ENCODE measurements at regions not wholly inside any gene's neighbourhood (a gene's known extent, or its start where the extent isn't known, plus 50 kb on each side); places are given as distances from the start of the nearest gene placed in this dataset.

- CTCF ChIA-PET = no interaction called here
- TF ChIP-seq CTCF (IDR thresholded peaks at IDR 0.05; ENCODE audit: control extremely low read depth, extremely low read depth, low read depth, missing control alignments) = no peak
Measured at GRCh38 chr4:124032035-124032434, 635.4 kb downstream of the SPRY1 start.

DNA sequence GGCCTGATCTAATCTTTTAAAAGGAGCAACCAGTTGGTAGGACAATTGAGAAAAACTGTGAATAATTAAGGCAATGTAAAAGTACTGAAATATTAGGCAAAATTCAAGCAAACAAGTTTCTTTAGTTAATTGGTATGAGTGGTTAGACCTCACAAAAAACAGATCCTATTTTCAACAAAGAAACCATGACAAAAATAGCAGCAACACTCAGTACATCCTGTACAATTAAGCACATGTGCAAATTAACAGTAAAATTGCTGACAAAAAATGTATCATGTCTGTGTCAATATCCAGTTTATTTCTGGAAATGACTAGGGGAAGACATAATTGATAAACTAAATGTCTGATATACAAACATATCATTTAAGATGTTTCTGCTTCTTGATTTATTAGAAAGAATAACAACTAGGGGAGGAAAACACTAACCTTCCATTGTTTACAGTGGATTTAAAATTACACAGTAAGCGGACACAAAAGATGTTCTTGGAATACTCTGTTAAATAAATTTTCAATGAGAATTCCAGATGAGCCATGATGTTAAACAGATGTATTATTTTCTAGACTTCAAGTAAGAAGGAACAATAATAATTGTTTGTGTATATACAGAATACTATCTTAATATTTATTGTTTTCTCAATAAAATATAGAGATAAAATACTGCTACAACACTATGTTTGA, 638.9 kb downstream of the SPRY1 start:
- ChIA-PET CTCF (interaction anchor here (1.3 kb wide), 2 partner anchors 11 to 14 kb away, joined by 3 read pairs; no protein-coding TSS in a partner anchor), POLR2A (no interaction called here)
- TF ChIP-seq CTCF (IDR thresholded peaks at IDR 0.05; ENCODE audit: control extremely low read depth, extremely low read depth, low read depth, missing control alignments) = no peak
- DNase-seq (ENCODE audit: extremely low spot score) = no peak

More at GRCh38 chr4:124032035-124032434, 635.4 kb downstream of the SPRY1 start:
- POLR2A ChIA-PET = no interaction called here
- DNase-seq (ENCODE audit: extremely low spot score) = no peak

GRCh38 chr4:124037236-124037635, 640.6 kb downstream of the SPRY1 start:
- CTCF ChIA-PET = interaction anchor here (1.3 to 1.4 kb wide), 2 partner anchors 12 to 20 kb away, joined by 3 read pairs; no protein-coding TSS in a partner anchor
- no peak for DNase-seq (ENCODE audit: extremely low spot score)
- POLR2A ChIA-PET = no interaction called here
- TF ChIP-seq CTCF (IDR thresholded peaks at IDR 0.05; ENCODE audit: control extremely low read depth, extremely low read depth, low read depth, missing control alignments) = no peak

DNA sequence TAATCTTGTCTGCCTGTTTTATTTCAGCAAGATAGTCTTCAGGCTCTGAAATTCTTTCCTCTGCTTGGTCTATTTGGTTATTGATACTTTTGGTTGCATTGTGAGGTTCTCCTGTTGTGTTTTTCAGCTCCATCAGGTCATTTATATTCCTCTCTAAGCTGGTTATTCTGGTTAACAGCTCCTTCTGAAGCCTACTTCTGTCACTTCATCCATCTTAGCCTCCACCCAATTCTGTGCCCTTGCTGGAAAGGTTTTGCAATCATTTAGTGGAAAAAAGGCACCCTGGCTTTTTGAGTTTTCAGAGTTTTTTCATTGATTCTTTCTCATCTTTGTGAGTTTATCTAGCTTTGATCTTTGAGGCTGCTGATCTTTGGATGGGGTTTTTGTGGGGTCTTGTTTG, 647.7 kb downstream of the SPRY1 start:
- CTCF ChIA-PET = no interaction called here
- DNase-seq (ENCODE audit: extremely low spot score) = no peak
- POLR2A ChIA-PET = no interaction called here
- no peak for TF ChIP-seq CTCF (IDR thresholded peaks at IDR 0.05; ENCODE audit: control extremely low read depth, extremely low read depth, low read depth, missing control alignments)

DNA sequence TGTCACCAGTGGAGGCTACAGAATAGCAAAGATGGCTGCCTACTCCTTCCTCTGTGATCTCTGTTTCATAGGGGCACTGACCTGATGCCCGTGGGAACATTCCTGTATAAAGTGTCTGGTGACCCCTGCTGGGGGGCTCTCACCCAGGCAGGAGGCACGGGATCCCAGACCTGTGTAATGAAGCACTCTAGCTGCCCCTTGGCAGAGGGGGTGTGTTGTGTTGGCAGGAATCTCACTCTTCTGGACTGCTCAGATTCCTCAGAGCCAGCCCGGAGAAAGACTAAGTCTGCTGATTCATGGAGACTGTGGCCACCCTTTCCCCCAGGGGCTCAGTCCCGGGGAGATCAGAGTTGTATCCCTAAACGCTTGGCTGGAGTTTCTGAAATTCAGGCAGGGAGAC, 648.3 kb downstream of the SPRY1 start:
- ChIA-PET CTCF (no interaction called here), POLR2A (no interaction called here)
- TF ChIP-seq CTCF (IDR thresholded peaks at IDR 0.05; ENCODE audit: control extremely low read depth, extremely low read depth, low read depth, missing control alignments) = no peak
- no peak for DNase-seq (ENCODE audit: extremely low spot score)

DNA sequence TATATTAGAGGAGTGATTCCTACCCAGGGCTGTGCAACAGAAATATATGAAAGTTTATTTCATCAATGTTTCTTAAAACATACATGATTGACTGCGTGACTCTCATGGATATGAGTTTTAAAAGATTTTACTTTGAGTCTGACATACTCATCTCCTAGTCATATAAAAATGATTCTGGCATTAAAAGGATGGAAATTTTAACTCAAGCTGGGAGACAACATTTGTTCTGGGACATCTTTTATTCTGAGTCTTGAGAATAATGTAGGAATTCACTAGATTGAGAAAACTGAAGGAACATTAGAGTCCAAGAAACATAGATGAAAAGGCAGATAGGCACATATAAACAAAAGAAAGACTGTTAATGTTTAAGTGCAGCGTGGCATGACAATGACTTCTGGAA, 649.6 kb downstream of the SPRY1 start:
- TF ChIP-seq CTCF (IDR thresholded peaks at IDR 0.05; ENCODE audit: control extremely low read depth, extremely low read depth, low read depth, missing control alignments) = no peak
- no peak for DNase-seq (ENCODE audit: extremely low spot score)
- ChIA-PET CTCF (interaction anchor here (0.6 to 1.5 kb wide), 3 partner anchors 8 to 273 kb away, joined by 3 read pairs; no protein-coding TSS in a partner anchor), POLR2A (no interaction called here)
